KBM-7 (cell line): ENCODE measurements at regions not wholly inside any gene's neighbourhood (a gene's known extent, or its start where the extent isn't known, plus 50 kb on each side); places are given as distances from the start of the nearest gene placed in this dataset.
"Not testable (repeated sequence)": the region's sequence is repeated elsewhere in the genome, so short reads cannot be mapped to it uniquely, and the experiment has no call there.

Experiments used
- DNase-seq: peaks from one replicate; pipeline ENCODE4 v3.0.0-alpha.2; 2015
- in situ Hi-C: fragments of 300-500 bp; cut with MboI; formaldehyde crosslinking; loops from 2 replicates; pipeline ENCODE4 v1.14.3; 2020; ENCODE audit warnings: low sequenced_read_pairs, low pct_unique_long_range_greater_than_20kb, mixed read lengths

DNA sequence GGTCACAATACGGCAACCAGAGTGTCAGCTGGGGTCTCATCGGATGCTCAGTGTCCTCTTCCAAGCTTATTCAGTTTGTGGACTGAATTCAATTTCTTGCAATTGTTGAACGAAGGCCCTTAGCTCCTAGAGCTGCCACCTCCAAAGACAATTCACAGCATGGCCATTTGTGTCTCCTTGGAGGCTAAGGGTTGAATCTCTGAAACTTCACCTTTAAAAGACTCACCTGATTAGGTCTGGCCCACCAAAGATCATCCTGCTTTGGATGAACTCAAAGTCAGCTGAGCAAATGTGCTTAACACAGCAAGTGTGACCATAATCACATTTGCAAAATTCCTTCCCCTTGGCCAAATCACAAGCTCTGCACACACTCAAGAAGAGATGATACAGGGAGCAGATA, 175.9 kb downstream of the OTOP1 start:
- in situ Hi-C loops, DNase-seq: not testable (repeated sequence)

DNA sequence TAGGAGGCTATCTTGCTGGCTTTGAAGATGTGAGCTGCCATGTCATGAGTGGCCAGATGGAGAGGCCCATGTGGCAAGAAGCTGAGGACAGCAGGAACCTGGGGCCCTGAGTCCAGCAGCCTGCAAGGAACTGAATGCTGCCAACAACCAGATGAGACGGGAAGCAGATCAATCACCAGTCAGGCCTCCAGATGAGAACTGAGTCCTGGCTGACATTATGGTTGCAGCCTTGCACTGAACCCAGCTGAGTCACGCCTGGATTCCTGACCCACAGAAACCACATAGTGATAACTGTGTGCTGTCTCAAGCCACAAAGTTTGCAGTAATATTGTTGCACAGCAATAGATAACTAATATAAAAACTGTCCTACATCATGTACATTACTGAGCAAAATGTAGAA, 173.8 kb downstream of the OTOP1 start:
- in situ Hi-C loops: not testable (repeated sequence)

DNA sequence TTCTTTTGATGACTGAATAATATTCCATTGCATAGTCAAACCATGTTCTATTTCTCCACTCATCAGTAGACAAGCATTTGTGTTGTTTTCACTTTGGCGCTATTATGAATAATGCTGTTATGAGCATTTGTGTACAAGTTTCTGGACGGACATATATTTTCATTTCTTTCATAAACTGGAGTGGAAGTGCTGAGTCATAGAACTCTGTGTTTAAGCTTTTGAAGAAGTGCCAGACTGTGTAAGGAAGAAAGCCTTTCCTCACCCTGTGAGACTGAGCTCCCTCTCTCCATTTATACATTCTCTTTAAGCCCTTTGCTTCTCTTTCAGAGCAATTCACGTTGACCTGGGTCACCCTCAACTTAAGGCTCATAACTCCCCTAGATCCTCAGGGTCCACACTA, 169.5 kb downstream of the OTOP1 start:
- in situ Hi-C loops, DNase-seq: not testable (repeated sequence)

More for the DNA sequence above, 173.8 kb downstream of the OTOP1 start:
- not testable (repeated sequence) for DNase-seq

DNA sequence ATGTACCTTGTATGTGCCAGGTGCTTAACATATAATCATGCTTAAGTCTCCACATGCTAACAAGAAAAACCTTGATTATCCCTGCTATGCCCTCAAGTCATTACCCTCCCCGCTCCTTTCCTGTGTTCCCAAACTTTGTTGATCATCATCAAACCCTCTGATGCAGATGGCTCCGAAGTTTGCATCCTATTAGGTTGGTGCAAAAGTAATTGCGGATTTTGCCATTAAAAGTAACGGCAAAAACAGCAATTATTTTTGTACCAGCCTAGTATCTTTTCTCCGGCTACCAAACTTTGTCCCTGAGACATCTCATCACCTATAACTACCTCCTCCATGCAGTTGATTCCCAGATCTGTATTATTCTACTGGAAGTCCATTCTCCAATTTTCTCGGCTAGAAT, 142.6 kb downstream of the OTOP1 start:
- in situ Hi-C loops, DNase-seq: not testable (repeated sequence)

DNA sequence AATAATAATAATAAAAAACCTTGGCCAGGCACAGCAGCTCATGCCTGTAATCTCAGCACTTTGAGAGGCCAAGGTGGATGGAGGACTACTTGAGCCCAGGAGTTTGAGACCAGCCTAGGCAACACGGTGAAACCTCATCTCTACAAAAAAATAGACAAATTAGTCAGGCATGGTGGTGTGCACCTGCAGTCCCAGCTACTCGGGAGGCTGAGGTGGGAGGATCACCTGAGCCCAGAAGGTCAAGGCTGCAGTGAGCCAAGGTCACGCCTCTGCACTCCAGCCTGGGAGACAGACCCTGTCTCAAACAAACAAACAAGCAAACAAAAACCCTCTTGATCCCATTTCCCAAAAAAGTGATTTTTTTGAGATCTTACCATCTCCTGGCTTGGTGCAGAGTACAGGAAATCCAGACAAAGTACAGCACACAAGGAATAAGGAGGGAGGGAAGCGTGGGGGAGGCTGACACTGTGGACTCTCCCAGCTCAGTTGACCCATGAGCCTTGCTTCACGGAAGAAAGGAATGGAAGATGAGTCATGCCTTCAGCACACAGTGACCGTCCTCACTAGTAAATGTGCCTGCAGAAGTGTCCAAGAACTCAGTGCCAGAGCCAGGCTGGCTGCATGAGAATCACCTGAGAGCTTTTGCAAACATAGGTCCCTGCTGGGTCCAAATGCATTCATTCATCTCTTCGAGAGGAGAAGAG, 136.9 kb downstream of the OTOP1 start:
- in situ Hi-C loops, DNase-seq: not testable (repeated sequence)

DNA sequence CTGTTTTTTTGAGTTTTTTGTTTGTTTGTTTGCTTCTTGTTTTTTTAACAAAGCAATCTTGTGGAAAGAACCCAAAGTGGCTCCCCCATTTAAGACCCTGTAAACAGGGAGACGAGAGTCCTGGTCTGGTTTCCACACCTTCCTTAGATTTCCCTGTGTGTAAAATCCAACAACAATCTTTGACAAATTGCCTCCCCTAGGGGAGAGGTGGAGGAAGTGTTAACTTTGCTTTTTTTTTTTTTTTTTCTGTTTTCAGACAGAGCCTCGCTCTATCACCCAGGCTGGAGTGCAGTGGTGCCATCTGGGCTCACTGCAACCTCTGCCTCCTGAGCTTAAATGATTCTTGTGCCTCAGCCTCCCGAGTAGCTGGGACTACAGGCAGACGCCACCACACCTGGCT, 136.0 kb downstream of the OTOP1 start:
- DNase-seq, in situ Hi-C loops: not testable (repeated sequence)

DNA sequence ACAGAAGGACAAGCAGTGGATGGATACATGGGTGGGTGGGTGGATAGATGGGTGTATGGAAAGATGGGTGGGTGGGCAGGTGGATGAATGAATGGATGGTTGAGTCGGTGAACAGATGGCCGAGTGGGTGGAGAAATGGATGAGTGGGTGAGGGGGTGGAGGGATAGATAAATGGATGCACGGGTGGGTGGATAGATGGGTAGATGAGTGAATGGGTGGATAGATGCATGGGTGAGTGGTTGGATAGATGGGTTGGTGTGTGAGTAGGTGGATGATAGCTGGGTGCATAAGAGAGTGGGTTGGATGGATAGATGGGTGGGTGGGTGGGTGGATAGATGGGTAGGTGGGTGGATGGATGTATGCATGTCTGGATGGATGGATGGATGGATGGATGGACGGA, 134.6 kb downstream of the OTOP1 start:
- in situ Hi-C loops, DNase-seq: not testable (repeated sequence)

DNA sequence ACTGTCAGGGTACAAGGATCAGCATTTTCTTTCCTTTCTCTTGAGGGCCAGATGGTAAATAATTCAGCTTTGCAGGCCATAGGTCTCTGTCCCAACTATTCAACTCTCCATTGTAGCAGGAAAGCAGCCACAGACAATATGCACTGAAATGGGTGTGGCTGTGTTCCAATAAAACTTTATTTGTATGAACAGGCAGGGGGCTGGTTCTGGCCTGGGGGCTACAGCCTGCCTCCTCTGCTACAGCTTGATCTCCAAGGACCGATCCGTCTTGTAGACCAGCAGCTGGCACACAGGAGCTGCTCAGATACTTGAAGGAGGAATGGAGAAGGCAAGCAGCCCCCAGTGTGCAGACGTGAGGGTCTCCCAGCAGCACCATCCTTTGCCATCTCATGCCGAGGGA, 127.1 kb downstream of the OTOP1 start:
- DNase-seq, in situ Hi-C loops: not testable (repeated sequence)

DNA sequence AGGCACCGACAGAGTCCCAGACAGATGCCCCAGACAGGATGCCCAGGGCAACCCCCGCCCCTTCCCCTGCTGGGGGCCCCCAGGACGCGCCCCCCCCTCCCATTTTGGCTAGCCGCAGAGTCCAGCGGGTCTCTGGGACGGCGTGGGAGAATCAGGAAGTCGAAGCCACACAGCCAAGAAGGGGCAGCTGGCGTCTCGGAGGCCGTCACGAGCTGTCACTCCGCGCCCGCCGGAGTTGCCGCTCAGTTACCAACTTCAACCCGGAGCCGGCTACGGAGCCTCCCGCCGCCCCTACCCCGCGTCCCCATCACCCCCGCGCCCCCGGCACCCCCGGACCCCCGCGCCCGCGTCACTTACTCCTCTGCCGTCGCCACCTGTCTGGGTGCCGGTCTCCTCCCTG, 119.8 kb downstream of the OTOP1 start:
- in situ Hi-C loops, DNase-seq: not testable (repeated sequence)

DNA sequence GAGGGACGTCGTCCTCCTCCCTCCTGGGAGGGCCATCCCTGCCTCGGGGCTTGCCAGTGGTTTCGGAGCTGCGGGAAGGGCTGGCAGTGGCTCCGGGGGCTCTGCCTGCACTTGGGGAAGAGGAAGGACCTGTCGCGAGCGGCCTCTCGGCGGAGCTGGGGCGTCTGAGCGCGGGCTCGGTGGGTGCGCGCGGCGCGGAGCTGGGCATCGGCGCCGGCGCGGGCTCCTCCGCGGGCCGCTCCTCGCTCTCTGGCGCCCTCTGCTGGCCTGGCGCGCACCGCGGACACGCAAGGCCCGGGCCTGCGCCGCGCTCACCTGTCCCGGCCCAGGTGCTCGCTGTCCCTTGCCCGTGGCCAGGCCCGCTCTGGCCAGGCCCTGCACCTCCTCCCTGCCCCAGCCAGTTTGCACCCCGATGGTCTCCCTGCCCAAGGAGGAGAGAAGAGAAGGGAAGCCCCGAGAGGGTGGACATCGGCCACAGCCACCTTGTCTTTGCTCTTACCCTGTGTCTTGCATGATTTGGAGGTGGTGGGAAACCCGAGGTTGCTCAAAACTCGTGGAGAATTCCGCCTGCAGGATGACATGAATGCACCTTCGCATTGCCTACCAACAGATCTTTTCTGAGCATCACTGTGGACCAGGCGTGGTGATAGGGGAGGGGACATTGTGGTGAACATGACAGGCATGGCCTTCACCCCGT, 119.2 kb downstream of the OTOP1 start:
- DNase-seq: peak; percentile 59
- in situ Hi-C loops: not testable (repeated sequence)

DNA sequence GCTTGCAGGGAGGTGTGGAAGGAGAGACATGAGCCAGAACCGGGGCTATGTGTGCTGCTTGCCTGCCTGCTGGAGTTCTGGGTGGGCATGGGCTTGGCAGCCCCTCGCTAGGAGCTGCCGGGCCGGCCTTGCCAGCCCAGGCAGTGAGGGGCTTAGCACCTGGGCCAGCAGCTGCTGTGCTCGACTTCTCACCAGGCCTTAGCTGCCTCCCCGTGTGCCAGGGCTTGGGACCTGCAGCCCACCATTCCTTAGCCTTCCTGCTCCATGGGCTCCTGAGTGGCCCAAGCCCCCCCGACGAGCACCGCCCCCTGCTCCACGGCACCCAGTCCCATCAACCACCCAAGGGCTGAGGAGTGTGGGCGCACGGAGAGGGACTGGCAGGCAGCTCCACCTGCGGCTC, 111.3 kb downstream of the OTOP1 start:
- in situ Hi-C loops: not testable (repeated sequence)

DNA sequence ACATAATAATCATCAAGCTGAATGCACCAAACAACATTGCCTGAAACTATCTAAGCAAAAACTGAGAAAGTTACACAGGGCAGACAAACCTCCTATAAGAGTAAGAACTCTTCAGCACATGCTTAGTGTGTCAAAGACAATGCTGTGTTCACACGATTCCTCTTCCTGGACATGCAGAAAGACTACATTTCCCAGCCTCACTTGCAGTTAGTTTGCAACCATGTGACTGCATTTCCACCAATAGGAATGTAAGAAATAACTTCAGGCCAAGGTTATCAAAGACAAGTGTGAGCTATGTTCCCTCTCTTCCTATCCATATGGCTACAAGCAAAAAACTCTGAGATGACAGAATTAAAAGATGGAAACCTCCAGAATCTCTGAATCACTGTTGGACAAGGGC, 109.8 kb downstream of the OTOP1 start:
- in situ Hi-C loops, DNase-seq: not testable (repeated sequence)

More for the DNA sequence above, 111.3 kb downstream of the OTOP1 start:
- not testable (repeated sequence) for DNase-seq

DNA sequence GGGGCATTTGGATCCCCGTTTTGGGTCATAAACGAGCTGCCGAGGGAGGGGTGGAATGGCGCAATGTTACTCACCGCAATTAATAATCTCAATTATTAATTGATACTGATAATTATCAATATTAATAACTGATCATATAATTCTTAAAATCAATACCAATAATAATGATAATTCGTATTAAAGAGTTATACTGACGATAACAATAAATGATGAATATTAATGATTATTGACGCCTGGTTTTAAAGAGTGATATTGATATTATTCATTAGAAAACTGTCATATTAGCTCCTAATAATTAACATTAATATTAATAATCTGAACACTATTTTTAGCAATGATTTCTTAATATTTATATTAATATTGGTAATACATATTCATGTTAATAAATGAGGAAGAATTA, 92.4 kb downstream of the OTOP1 start:
- DNase-seq, in situ Hi-C loops: not testable (repeated sequence)

DNA sequence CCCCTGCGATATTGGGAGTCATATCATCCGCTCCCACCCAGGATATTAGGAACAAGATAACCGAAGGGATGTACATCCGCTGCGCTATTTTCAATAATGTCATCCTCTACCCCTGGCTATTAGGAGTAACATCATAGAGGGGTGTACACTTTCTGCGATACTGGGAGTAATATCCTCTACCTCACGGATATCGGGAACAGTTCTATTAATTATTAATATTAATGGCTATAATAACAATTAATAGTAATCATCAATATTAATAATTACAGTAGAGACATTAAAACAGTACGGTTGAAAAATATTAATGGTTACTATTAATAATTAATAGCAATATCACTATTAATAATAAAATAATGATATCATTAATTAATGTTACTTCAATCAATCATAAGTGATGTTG, 90.1 kb downstream of the OTOP1 start:
- in situ Hi-C loops: not testable (repeated sequence)

More for the DNA sequence above, 90.1 kb downstream of the OTOP1 start:
- not testable (repeated sequence) for DNase-seq
